HEK293 (cell line): ENCODE measurements at regions not wholly inside any gene's neighbourhood (a gene's known extent, or its start where the extent isn't known, plus 50 kb on each side); places are given as distances from the start of the nearest gene placed in this dataset.

ENCODE experiments used
- CTCF ChIA-PET: fragments of 350-600 bp; formaldehyde crosslinking; extraction: SDS; loops from one replicate; lab custom pipeline; 2021; ENCODE audit warnings: antibody characterized with exemption; lab: Yijun Ruan, JAX
- POLR2A ChIA-PET: fragments of 300-600 bp; formaldehyde crosslinking; extraction: SDS; loops from one replicate; lab custom pipeline; 2020; ENCODE audit warnings: antibody characterized with exemption, inconsistent platforms; lab: Yijun Ruan, JAX
- H3K27ac ChIP-seq: fragments of 200-500 bp; sonication (Bioruptor generic); 2 replicates; pipeline ENCODE4 v1.5.1; 2014; ENCODE audit warnings: low read depth, low read length, control low read depth, inconsistent platforms; ENCODE audit errors: extremely low read depth
- H3K36me3 ChIP-seq, 2 experiments: fragments of 200-500 bp in 1 of 2; sonication (Bioruptor generic) in 1 of 2; 1 replicate in 1 of 2; 2 replicates in 1 of 2; pipeline ENCODE4 v1.5.1; 2014 to 2017; ENCODE audit warnings: inconsistent platforms in 2 of 2, low read length in 2 of 2; ENCODE audit not compliant: control insufficient read depth in 2 of 2, insufficient read depth in 1 of 2
- H3K4me1 ChIP-seq: fragments of 200-500 bp; sonication (Bioruptor generic); 2 replicates; pipeline ENCODE4 v1.5.1; 2014; ENCODE audit warnings: mild to moderate bottlenecking, low read length, inconsistent platforms; ENCODE audit not compliant: control insufficient read depth, insufficient read depth
- H3K4me3 ChIP-seq: 2 replicates; pipeline ENCODE4 v1.5.1; 2011; ENCODE audit warnings: low read depth, mild to moderate bottlenecking, control low read depth, low read length, moderate library complexity
- H3K9me3 ChIP-seq: fragments of 200-500 bp; sonication (Bioruptor generic); 2 replicates; pipeline ENCODE4 v1.5.1; 2014; ENCODE audit warnings: low read depth, low read length, inconsistent platforms; ENCODE audit not compliant: control insufficient read depth, insufficient read depth
- KLF7 ChIP-seq: fragments of 450-650 bp; formaldehyde crosslinking; IDR thresholded peaks from 2 replicates; pipeline ENCODE4 v1.5.1; 2016; ENCODE audit warnings: missing biosample characterization, missing genetic modification characterization, borderline replicate concordance
- SCRT2 ChIP-seq: fragments of 450-650 bp; formaldehyde crosslinking; IDR thresholded peaks from 2 replicates; pipeline ENCODE4 v1.5.1; 2016; ENCODE audit warnings: missing biosample characterization, missing genetic modification characterization
- SP2 ChIP-seq: fragments of 450-650 bp; formaldehyde crosslinking; IDR thresholded peaks from 2 replicates; pipeline ENCODE4 v1.5.1; 2016; ENCODE audit warnings: missing biosample characterization, missing genetic modification characterization
- ZEB2 ChIP-seq: fragments of 450-650 bp; formaldehyde crosslinking; IDR thresholded peaks from 2 replicates; pipeline ENCODE4 v1.5.1; 2016; ENCODE audit warnings: missing biosample characterization, missing genetic modification characterization
- ZFP41 ChIP-seq: fragments of 450-650 bp; formaldehyde crosslinking; IDR thresholded peaks from 2 replicates; pipeline ENCODE4 v1.5.1; 2016; ENCODE audit warnings: missing biosample characterization, missing genetic modification characterization, borderline replicate concordance
- ZNF175 ChIP-seq: fragments of 450-650 bp; formaldehyde crosslinking; IDR thresholded peaks from 2 replicates; pipeline ENCODE4 v1.5.1; 2016; ENCODE audit warnings: missing biosample characterization, missing genetic modification characterization
- ZNF274 ChIP-seq, 2 experiments: fragments of 200-500 bp in 1 of 2; fragments of 450-650 bp in 1 of 2; sonication (Bioruptor generic) in 1 of 2; formaldehyde crosslinking in 1 of 2; IDR thresholded peaks; 2 replicates each; pipeline versions ENCODE4 v1.5.1 to v1.6.1; 2014 to 2016; ENCODE audit warnings: borderline replicate concordance in 1 of 2, inconsistent platforms in 1 of 2, low read length in 1 of 2, missing biosample characterization in 1 of 2, missing genetic modification characterization in 1 of 2
- ZNF394 ChIP-seq: fragments of 450-650 bp; formaldehyde crosslinking; IDR thresholded peaks from 2 replicates; pipeline ENCODE4 v1.5.1; 2016; ENCODE audit warnings: missing biosample characterization, missing genetic modification characterization, mild to moderate bottlenecking, moderate library complexity, borderline replicate concordance
- ZNF426 ChIP-seq: fragments of 450-650 bp; formaldehyde crosslinking; IDR thresholded peaks from 2 replicates; pipeline ENCODE4 v1.5.1; 2017; ENCODE audit warnings: missing biosample characterization, missing genetic modification characterization, mild to moderate bottlenecking, inconsistent platforms, moderate library complexity
- ZNF473 ChIP-seq: fragments of 450-650 bp; formaldehyde crosslinking; IDR thresholded peaks from 2 replicates; pipeline ENCODE4 v1.5.1; 2017; ENCODE audit warnings: missing biosample characterization, missing genetic modification characterization
- ZNF521 ChIP-seq: fragments of 450-650 bp; formaldehyde crosslinking; IDR thresholded peaks from 2 replicates; pipeline ENCODE4 v1.5.1; 2017; ENCODE audit warnings: missing biosample characterization, mild to moderate bottlenecking, missing genetic modification characterization
- ZNF585B ChIP-seq: fragments of 450-650 bp; formaldehyde crosslinking; IDR thresholded peaks from 2 replicates; pipeline ENCODE4 v1.5.1; 2016; ENCODE audit warnings: missing biosample characterization, missing genetic modification characterization
- ZNF626 ChIP-seq: fragments of 450-650 bp; sonication (Bioruptor Pico); formaldehyde crosslinking; IDR thresholded peaks from 2 replicates; pipeline ENCODE4 v1.5.1; 2018; ENCODE audit warnings: missing biosample characterization, missing genetic modification characterization, inconsistent platforms
- ZNF670 ChIP-seq: fragments of 450-650 bp; formaldehyde crosslinking; IDR thresholded peaks from 2 replicates; pipeline ENCODE4 v1.5.1; 2016; ENCODE audit warnings: missing biosample characterization, missing genetic modification characterization, low read depth
- ZSCAN16 ChIP-seq: fragments of 450-650 bp; formaldehyde crosslinking; IDR thresholded peaks from 2 replicates; pipeline ENCODE4 v1.5.1; 2016; ENCODE audit warnings: missing biosample characterization, missing genetic modification characterization
- TF ChIP-seq, protein P1 (sequence below): fragments of 450-650 bp; formaldehyde crosslinking; IDR thresholded peaks from 2 replicates; pipeline ENCODE4 v1.5.1; 2017; ENCODE audit warnings: missing biosample characterization, missing genetic modification characterization
- TF ChIP-seq, protein P2 (sequence below): fragments of 450-650 bp; formaldehyde crosslinking; IDR thresholded peaks from 2 replicates; pipeline ENCODE4; 2016; ENCODE audit warnings: missing biosample characterization, missing genetic modification characterization
- TF ChIP-seq, protein P3 (sequence below): fragments of 450-650 bp; formaldehyde crosslinking; IDR thresholded peaks from 2 replicates; pipeline ENCODE4 v1.5.1; 2016; ENCODE audit warnings: missing biosample characterization, missing genetic modification characterization
- TF ChIP-seq, protein P4 (sequence below): fragments of 450-650 bp; formaldehyde crosslinking; IDR thresholded peaks from 2 replicates; pipeline ENCODE4 v1.5.1; 2017; ENCODE audit warnings: missing biosample characterization, missing genetic modification characterization
- TF ChIP-seq, protein P5 (sequence below): fragments of 450-650 bp; IDR thresholded peaks from 2 replicates; pipeline ENCODE4 v1.5.1; 2018; ENCODE audit warnings: missing biosample characterization, missing genetic modification characterization
- TF ChIP-seq, protein P6 (sequence below): fragments of 450-650 bp; formaldehyde crosslinking; IDR thresholded peaks from 2 replicates; pipeline ENCODE4 v1.5.1; 2016; ENCODE audit warnings: missing biosample characterization, missing genetic modification characterization
- TF ChIP-seq, protein P7 (sequence below): fragments of 450-650 bp; formaldehyde crosslinking; IDR thresholded peaks from 2 replicates; pipeline ENCODE4 v1.5.1; 2016; ENCODE audit warnings: missing biosample characterization, missing genetic modification characterization

DNA sequence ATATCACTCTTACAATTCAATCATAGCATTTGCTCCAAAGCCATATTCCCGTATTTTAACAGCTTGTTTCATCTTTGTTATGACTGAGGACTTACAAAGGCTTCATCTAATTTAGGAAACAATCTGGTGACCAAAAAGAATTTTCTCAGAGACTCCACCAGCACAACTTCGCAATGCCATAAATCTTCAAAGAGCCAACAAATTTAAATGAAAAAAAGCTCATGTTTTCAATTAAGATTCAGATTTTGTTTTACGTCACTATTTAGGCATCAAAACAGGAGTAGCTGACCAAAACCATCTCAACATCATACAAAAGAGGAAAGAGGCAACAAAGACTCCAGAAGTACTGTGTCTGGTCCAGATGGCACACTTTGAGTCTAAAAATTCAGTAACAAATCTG is 373.3 kb downstream of the TTLL7 start (continued):
- TF ChIP-seq, protein P1, sequence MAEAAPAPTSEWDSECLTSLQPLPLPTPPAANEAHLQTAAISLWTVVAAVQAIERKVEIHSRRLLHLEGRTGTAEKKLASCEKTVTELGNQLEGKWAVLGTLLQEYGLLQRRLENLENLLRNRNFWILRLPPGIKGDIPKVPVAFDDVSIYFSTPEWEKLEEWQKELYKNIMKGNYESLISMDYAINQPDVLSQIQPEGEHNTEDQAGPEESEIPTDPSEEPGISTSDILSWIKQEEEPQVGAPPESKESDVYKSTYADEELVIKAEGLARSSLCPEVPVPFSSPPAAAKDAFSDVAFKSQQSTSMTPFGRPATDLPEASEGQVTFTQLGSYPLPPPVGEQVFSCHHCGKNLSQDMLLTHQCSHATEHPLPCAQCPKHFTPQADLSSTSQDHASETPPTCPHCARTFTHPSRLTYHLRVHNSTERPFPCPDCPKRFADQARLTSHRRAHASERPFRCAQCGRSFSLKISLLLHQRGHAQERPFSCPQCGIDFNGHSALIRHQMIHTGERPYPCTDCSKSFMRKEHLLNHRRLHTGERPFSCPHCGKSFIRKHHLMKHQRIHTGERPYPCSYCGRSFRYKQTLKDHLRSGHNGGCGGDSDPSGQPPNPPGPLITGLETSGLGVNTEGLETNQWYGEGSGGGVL (tag by site-specific recombination): no peak
- no peak for TF ChIP-seq ZNF394 (tag by site-specific recombination)
- TF ChIP-seq SP2: no peak
- TF ChIP-seq ZNF274 (IDR thresholded peaks at IDR 0.05; ENCODE audit: low read length): no peak
- TF ChIP-seq ZNF274 (tag by site-specific recombination; IDR thresholded peaks at IDR 0.05; ENCODE audit: borderline replicate concordance): no peak
- no peak for TF ChIP-seq ZSCAN16 (tag by site-specific recombination)
- TF ChIP-seq ZFP41 (tag by site-specific recombination): no peak
- TF ChIP-seq, protein P2, sequence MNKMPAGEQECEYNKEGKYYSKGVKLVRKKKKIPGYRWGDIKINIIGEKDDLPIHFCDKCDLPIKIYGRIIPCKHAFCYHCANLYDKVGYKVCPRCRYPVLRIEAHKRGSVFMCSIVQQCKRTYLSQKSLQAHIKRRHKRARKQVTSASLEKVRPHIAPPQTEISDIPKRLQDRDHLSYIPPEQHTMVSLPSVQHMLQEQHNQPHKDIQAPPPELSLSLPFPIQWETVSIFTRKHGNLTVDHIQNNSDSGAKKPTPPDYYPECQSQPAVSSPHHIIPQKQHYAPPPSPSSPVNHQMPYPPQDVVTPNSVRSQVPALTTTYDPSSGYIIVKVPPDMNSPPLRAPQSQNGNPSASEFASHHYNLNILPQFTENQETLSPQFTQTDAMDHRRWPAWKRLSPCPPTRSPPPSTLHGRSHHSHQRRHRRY (tag by site-specific recombination): no peak
- no peak for TF ChIP-seq ZNF585B
- no peak for TF ChIP-seq ZNF175 (tag by site-specific recombination)
- TF ChIP-seq ZNF670: no peak
- TF ChIP-seq, protein P3, sequence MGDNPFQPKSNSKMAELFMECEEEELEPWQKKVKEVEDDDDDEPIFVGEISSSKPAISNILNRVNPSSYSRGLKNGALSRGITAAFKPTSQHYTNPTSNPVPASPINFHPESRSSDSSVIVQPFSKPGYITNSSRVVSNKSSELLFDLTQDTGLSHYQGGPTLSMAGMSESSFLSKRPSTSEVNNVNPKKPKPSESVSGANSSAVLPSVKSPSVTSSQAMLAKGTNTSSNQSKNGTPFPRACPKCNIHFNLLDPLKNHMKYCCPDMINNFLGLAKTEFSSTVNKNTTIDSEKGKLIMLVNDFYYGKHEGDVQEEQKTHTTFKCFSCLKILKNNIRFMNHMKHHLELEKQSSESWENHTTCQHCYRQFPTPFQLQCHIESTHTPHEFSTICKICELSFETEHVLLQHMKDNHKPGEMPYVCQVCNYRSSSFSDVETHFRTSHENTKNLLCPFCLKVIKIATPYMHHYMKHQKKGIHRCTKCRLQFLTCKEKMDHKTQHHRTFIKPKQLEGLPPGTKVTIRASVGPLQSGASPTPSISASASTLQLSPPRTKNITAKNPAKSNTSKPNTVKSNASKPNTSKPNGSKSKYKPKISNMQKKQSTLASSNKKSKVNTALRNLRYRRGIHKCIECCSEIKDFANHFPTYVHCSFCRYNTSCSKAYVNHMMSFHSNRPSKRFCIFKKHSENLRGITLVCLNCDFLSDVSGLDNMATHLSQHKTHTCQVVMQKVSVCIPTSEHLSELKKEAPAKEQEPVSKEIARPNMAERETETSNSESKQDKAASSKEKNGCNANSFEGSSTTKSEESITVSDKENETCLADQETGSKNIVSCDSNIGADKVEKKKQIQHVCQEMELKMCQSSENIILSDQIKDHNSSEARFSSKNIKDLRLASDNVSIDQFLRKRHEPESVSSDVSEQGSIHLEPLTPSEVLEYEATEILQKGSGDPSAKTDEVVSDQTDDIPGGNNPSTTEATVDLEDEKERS (tag by site-specific recombination): no peak

DNA sequence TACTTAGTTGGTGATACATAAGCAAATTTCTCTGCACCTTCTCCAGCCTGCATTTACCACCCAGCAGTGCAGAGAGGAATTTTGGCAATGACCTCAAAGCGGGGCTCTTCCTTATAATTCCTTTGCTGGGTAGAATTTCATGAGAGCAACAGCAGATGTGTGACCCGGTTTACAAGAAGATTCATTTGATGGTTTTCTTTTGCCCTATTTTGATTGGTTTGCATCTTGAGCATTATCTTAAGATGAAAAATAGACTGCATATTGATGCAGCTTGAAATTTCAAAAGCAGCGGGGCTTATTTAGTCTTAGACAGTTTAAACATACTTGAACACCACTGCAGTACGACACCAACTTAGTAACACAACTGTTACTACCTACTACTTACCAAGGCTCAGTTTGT is 378.9 kb downstream of the TTLL7 start:
- H3K4me1 ChIP-seq: no peaks in the 10 kb centered on the region
- CTCF ChIA-PET: no interaction called here
- no peaks in the 10 kb centered on the region for H3K9me3 ChIP-seq
- no peak overlapping the region for H3K4me3 ChIP-seq
- no peaks in the 10 kb centered on the region for H3K36me3 ChIP-seq
- POLR2A ChIA-PET: no interaction called here
- H3K27ac ChIP-seq: no peak overlapping the region
- TF ChIP-seq, protein P4, sequence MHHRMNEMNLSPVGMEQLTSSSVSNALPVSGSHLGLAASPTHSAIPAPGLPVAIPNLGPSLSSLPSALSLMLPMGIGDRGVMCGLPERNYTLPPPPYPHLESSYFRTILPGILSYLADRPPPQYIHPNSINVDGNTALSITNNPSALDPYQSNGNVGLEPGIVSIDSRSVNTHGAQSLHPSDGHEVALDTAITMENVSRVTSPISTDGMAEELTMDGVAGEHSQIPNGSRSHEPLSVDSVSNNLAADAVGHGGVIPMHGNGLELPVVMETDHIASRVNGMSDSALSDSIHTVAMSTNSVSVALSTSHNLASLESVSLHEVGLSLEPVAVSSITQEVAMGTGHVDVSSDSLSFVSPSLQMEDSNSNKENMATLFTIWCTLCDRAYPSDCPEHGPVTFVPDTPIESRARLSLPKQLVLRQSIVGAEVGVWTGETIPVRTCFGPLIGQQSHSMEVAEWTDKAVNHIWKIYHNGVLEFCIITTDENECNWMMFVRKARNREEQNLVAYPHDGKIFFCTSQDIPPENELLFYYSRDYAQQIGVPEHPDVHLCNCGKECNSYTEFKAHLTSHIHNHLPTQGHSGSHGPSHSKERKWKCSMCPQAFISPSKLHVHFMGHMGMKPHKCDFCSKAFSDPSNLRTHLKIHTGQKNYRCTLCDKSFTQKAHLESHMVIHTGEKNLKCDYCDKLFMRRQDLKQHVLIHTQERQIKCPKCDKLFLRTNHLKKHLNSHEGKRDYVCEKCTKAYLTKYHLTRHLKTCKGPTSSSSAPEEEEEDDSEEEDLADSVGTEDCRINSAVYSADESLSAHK (tag by site-specific recombination): no peak
- TF ChIP-seq ZNF473 (no peak), ZSCAN16 (tag by site-specific recombination) (no peak), SCRT2 (tag by site-specific recombination) (no peak), ZNF626 (tag by site-specific recombination) (no peak), ZNF426 (no peak), KLF7 (tag by site-specific recombination) (no peak), ZEB2 (tag by site-specific recombination) (no peak), ZNF521 (tag by site-specific recombination) (no peak)
- TF ChIP-seq, protein P5, sequence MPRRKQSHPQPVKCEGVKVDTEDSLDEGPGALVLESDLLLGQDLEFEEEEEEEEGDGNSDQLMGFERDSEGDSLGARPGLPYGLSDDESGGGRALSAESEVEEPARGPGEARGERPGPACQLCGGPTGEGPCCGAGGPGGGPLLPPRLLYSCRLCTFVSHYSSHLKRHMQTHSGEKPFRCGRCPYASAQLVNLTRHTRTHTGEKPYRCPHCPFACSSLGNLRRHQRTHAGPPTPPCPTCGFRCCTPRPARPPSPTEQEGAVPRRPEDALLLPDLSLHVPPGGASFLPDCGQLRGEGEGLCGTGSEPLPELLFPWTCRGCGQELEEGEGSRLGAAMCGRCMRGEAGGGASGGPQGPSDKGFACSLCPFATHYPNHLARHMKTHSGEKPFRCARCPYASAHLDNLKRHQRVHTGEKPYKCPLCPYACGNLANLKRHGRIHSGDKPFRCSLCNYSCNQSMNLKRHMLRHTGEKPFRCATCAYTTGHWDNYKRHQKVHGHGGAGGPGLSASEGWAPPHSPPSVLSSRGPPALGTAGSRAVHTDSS (tag by site-specific recombination): no peak
- TF ChIP-seq, protein P6, sequence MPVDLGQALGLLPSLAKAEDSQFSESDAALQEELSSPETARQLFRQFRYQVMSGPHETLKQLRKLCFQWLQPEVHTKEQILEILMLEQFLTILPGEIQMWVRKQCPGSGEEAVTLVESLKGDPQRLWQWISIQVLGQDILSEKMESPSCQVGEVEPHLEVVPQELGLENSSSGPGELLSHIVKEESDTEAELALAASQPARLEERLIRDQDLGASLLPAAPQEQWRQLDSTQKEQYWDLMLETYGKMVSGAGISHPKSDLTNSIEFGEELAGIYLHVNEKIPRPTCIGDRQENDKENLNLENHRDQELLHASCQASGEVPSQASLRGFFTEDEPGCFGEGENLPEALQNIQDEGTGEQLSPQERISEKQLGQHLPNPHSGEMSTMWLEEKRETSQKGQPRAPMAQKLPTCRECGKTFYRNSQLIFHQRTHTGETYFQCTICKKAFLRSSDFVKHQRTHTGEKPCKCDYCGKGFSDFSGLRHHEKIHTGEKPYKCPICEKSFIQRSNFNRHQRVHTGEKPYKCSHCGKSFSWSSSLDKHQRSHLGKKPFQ: no peak
- TF ChIP-seq, protein P7, sequence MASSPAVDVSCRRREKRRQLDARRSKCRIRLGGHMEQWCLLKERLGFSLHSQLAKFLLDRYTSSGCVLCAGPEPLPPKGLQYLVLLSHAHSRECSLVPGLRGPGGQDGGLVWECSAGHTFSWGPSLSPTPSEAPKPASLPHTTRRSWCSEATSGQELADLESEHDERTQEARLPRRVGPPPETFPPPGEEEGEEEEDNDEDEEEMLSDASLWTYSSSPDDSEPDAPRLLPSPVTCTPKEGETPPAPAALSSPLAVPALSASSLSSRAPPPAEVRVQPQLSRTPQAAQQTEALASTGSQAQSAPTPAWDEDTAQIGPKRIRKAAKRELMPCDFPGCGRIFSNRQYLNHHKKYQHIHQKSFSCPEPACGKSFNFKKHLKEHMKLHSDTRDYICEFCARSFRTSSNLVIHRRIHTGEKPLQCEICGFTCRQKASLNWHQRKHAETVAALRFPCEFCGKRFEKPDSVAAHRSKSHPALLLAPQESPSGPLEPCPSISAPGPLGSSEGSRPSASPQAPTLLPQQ (tag by site-specific recombination): no peak
